ENCODE measurements at regions not wholly inside any gene's neighbourhood (a gene's known extent, or its start where the extent isn't known, plus 50 kb on each side); places are given as distances from the start of the nearest gene placed in this dataset.

DNA sequence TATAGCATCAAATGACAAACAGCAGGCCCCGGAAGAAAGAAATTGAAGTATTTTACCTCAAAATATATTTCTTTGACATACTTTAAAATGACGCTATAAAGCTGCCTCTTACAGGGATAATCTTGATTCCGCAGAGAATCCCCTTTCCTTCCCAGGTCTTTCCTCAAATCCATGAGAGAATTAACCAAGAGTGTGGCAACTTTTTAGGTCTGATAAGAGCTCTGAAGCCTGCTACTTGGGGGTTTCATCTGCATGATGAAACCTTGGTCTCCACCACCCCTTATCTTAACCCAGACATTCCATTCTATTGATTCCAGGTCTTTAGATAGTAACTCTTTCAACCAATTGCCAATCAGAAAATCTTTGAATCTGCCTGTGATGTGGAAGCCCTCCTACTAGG is 173.8 kb downstream of the CEMIP2 start:
- H3K27me3 ChIP-seq = no peaks in the 10 kb centered on the region
- H3K4me3 ChIP-seq = no peak overlapping the region
- no peaks in the 10 kb centered on the region for H3K4me1 ChIP-seq
- H3K9me3 ChIP-seq = peaks cover 0 to 5% (median 0%) of the 10 kb centered on the region in 4 donors
- no peak for DNase-seq (ENCODE audit: low spot score in 2 of 2)
- H3K27ac ChIP-seq = no peak overlapping the region
- TF ChIP-seq POLR2A (IDR thresholded peaks at IDR 0.05) = no peak
- TF ChIP-seq, protein P1, sequence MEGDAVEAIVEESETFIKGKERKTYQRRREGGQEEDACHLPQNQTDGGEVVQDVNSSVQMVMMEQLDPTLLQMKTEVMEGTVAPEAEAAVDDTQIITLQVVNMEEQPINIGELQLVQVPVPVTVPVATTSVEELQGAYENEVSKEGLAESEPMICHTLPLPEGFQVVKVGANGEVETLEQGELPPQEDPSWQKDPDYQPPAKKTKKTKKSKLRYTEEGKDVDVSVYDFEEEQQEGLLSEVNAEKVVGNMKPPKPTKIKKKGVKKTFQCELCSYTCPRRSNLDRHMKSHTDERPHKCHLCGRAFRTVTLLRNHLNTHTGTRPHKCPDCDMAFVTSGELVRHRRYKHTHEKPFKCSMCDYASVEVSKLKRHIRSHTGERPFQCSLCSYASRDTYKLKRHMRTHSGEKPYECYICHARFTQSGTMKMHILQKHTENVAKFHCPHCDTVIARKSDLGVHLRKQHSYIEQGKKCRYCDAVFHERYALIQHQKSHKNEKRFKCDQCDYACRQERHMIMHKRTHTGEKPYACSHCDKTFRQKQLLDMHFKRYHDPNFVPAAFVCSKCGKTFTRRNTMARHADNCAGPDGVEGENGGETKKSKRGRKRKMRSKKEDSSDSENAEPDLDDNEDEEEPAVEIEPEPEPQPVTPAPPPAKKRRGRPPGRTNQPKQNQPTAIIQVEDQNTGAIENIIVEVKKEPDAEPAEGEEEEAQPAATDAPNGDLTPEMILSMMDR (IDR thresholded peaks at IDR 0.05) = no peak
- 81 to 89% methylated on average over 3 of the region's 3 CpGs for WGBS, 2 donors
- no peaks in the 10 kb centered on the region for H3K36me3 ChIP-seq

DNA sequence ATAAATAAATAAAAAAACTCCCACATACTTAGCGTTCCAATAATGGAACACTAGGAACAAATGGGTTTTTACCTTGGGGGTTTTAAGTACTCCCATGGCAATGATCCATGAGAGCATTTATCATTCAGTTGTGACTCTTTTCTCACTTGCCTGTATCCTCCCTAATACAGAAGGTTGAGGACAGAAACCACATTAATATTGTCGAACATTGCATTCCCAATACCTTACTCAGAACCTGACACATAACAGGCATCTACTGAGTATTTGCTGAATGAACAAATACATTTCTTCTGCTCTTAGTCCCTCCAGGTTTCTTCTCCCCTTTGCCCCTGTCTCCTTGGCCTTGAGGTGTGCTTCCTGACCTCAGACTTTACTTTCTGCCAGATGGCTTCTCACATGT is 175.9 kb downstream of the CEMIP2 start:
- Histone ChIP-seq H3K27ac (no peak overlapping the region), H3K27me3 (no peaks in the 10 kb centered on the region), H3K36me3 (no peaks in the 10 kb centered on the region), H3K4me3 (no peak overlapping the region), H3K4me1 (no peaks in the 10 kb centered on the region), H3K9me3 (peaks cover 0 to 4% (median 0%) of the 10 kb centered on the region in 4 donors)
- WGBS, 2 donors = 95 to 98% methylated on average over 2 of the region's 2 CpGs
- TF ChIP-seq EP300 (IDR thresholded peaks at IDR 0.05) (no peak), POLR2A (IDR thresholded peaks at IDR 0.05) (no peak)
- TF ChIP-seq, protein P1 (IDR thresholded peaks at IDR 0.05) = no peak
- DNase-seq (ENCODE audit: low spot score in 2 of 2) = no peak

DNA sequence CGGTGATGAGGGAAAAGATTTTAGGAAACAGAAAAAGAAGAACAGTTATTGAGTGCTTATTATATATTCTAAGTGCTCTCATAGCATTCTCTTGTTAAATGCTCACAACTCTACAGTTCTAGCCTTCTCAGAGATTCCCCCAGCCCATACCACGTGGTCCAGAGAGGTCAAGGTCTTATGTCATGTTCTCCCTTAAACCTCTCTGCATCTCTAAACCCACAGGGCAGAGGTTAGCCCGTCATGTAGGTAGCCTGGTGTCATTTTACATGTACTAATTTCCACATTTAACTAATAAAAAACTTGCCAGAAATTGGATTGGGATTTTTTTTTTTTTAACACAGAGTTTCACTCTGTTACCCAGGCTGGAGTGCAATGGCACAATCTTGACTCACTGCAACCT is 178.0 kb downstream of the CEMIP2 start:
- no peak for DNase-seq (ENCODE audit: low spot score in 2 of 2)
- Histone ChIP-seq H3K27me3 (no peaks in the 10 kb centered on the region), H3K27ac (no peak overlapping the region), H3K4me1 (no peaks in the 10 kb centered on the region), H3K4me3 (no peak overlapping the region), H3K9me3 (no peaks in the 10 kb centered on the region), H3K36me3 (no peaks in the 10 kb centered on the region)
- no peak for TF ChIP-seq EP300 (IDR thresholded peaks at IDR 0.05)
- no peak for TF ChIP-seq POLR2A (IDR thresholded peaks at IDR 0.05)
- TF ChIP-seq, protein P1 (IDR thresholded peaks at IDR 0.05) = no peak
- 61 to 66% methylated on average over 3 of the region's 3 CpGs for WGBS, 2 donors

DNA sequence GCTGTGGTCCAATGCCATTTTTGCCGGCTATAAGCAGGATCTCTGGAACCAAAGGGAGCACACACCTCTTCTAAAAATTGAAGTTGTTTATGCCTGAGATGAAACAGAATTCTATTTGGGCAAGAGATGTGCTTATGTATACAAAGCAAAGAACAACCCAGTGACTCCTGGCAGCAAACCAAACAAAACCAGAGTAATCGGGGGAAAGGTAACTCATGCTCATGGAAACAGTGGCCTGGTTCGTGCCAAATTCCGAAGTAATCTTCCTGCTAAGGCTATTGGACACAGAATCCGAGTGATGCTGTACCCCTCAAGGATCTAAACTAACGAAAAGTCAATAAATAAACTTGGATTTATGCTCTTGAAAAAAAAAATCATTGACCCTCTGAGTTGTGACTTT is 178.7 kb downstream of the CEMIP2 start:
- DNase-seq (ENCODE audit: low spot score in 2 of 2) = no peak
- Histone ChIP-seq H3K9me3 (no peaks in the 10 kb centered on the region), H3K36me3 (no peaks in the 10 kb centered on the region), H3K27me3 (no peaks in the 10 kb centered on the region), H3K27ac (no peak overlapping the region), H3K4me1 (no peaks in the 10 kb centered on the region), H3K4me3 (no peak overlapping the region)
- 70 to 74% methylated on average over 6 of the region's 6 CpGs for WGBS, 2 donors
- no peak for TF ChIP-seq EP300 (IDR thresholded peaks at IDR 0.05)
- TF ChIP-seq, protein P1 (IDR thresholded peaks at IDR 0.05) = no peak
- no peak for TF ChIP-seq POLR2A (IDR thresholded peaks at IDR 0.05)

DNA sequence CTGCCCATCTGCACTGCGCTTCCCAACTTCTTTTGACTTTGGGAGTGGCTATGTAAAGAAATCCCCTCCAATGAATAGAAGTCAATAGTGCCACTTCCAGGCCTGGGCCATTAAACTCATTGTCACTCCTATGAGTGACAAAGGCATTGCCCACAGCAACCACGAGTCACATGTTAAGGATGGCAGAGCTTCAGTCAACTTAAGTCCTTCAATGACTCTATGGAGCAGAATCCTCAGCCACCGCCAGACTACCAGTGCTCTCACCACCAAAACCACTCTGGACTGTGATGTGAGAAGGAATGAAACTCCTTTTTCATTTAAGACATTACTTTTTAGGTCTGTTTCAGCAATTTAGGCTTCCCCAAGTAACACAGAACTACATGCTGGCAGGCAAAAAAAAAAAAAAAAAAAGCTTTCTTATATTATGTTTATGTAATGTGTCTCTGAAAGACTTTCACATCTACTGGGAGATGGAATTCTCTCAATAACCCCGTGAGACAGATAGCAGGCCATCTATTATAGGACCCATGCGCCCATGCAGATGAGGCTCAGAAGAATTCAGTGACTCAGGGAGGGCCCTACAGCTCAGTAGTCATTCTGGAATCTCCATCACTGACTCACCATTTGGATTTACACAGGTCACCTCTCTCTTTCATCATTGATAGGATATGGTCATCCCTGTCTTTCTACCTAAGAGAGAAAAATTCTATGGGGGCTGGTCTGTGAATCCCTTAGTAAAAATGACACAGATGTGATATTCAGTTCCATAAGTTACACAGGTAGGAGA is 180.5 kb downstream of the CEMIP2 start:
- Histone ChIP-seq H3K27ac (no peak overlapping the region), H3K4me1 (no peaks in the 10 kb centered on the region), H3K9me3 (no peaks in the 10 kb centered on the region), H3K4me3 (no peak overlapping the region), H3K27me3 (no peaks in the 10 kb centered on the region), H3K36me3 (no peaks in the 10 kb centered on the region)
- no peak for TF ChIP-seq POLR2A (IDR thresholded peaks at IDR 0.05)
- TF ChIP-seq, protein P1 (IDR thresholded peaks at IDR 0.05) = no peak
- no peak for DNase-seq (ENCODE audit: low spot score in 2 of 2)
- 84 to 88% methylated on average over 5 of the region's 5 CpGs for WGBS, 2 donors

All from tibial nerve (tissue), 4 donors.